Keratinocyte (primary cell): ENCODE measurements at regions not wholly inside any gene's neighbourhood (a gene's known extent, or its start where the extent isn't known, plus 50 kb on each side); places are given as distances from the start of the nearest gene placed in this dataset.

Experiments used
- DNase-seq: peaks from one replicate; pipeline ENCODE4 v3.0.0-alpha.2; 2011; ENCODE audit warnings: low read depth, missing footprints, low spot score
- FAIRE-seq: peaks from 2 replicates; lab custom pipeline; 2011; peaks lifted over from hg19 to GRCh38; lab: Jason Lieb, UNC
- H2AFZ ChIP-seq: 2 replicates; pipeline ENCODE4 v1.6.0; 2012; ENCODE audit warnings: low read length, control low read depth, inconsistent platforms; ENCODE audit not compliant: control insufficient read depth
- H3K27ac ChIP-seq: 2 replicates; pipeline ENCODE4 v1.5.1; 2011; ENCODE audit warnings: low read length; ENCODE audit not compliant: control insufficient read depth, insufficient read depth
- H3K27me3 ChIP-seq: 3 replicates; pipeline ENCODE4 v1.6.0; 2011; ENCODE audit warnings: low read length; ENCODE audit not compliant: control insufficient read depth, insufficient read depth; ENCODE audit errors: extremely low read depth
- H3K36me3 ChIP-seq, 2 experiments: 2 replicates in 1 of 2; 3 replicates in 1 of 2; pipeline ENCODE4 v1.5.1; 2011; ENCODE audit warnings: low read length in 2 of 2, mild to moderate bottlenecking in 1 of 2; ENCODE audit not compliant: control insufficient read depth in 2 of 2, insufficient read depth in 2 of 2; ENCODE audit errors: extremely low read depth in 1 of 2
- H3K4me1 ChIP-seq: 3 replicates; pipeline ENCODE4 v1.5.1; 2011; ENCODE audit warnings: low read length; ENCODE audit not compliant: control insufficient read depth, insufficient read depth; ENCODE audit errors: extremely low read depth
- H3K4me2 ChIP-seq: 3 replicates; pipeline ENCODE4 v1.6.0; 2011; ENCODE audit warnings: low read depth, low read length; ENCODE audit not compliant: control insufficient read depth, insufficient read depth; ENCODE audit errors: extremely low read depth
- H3K4me3 ChIP-seq, 3 experiments: fragments of 200-600 bp in 1 of 3; sonication (generic) in 1 of 3; 2 replicates in 2 of 3; 3 replicates in 1 of 3; pipeline ENCODE4 v1.5.1; 2011 to 2016; ENCODE audit warnings: low read length in 3 of 3, mild to moderate bottlenecking in 3 of 3, control low read depth in 2 of 3, inconsistent platforms in 1 of 3, low read depth in 1 of 3, mixed read lengths in 1 of 3, mixed run types in 1 of 3, moderate library complexity in 1 of 3; ENCODE audit not compliant: control insufficient read depth in 2 of 3, insufficient read depth in 2 of 3; ENCODE audit errors: extremely low read depth in 1 of 3
- H3K79me2 ChIP-seq: 2 replicates; pipeline ENCODE4 v1.6.0; 2012; ENCODE audit warnings: low read length; ENCODE audit not compliant: control insufficient read depth, insufficient read depth
- H3K9ac ChIP-seq: 3 replicates; pipeline ENCODE4 v1.6.0; 2011; ENCODE audit warnings: low read length; ENCODE audit not compliant: control insufficient read depth, insufficient read depth; ENCODE audit errors: extremely low read depth
- H3K9me1 ChIP-seq: 3 replicates; pipeline ENCODE4 v1.6.0; 2011; ENCODE audit warnings: low read length; ENCODE audit not compliant: control insufficient read depth, insufficient read depth; ENCODE audit errors: extremely low read depth
- H3K9me3 ChIP-seq: 2 replicates; pipeline ENCODE4 v1.5.1; 2012; ENCODE audit warnings: low read depth, low read length; ENCODE audit not compliant: control insufficient read depth
- H4K20me1 ChIP-seq: 3 replicates; pipeline ENCODE4 v1.6.0; 2011; ENCODE audit warnings: low read length; ENCODE audit not compliant: control insufficient read depth, insufficient read depth; ENCODE audit errors: extremely low read depth
- CTCF ChIP-seq, 3 experiments: IDR thresholded peaks in 1 of 3; conservative IDR thresholded peaks in 1 of 3; optimal IDR thresholded peaks in 1 of 3; 2 replicates in 2 of 3; 3 replicates in 1 of 3; pipeline versions ENCODE3 to v1.5.1; 2011; ENCODE audit warnings: low read length in 3 of 3, mild to moderate bottlenecking in 3 of 3, moderate library complexity in 2 of 3, control low read depth in 1 of 3, inconsistent platforms in 1 of 3; ENCODE audit not compliant: insufficient read depth in 2 of 3; ENCODE audit errors: extremely low read depth in 1 of 3
- EZH2 ChIP-seq: IDR thresholded peaks from one replicate; pipeline ENCODE4 v1.6.1; 2012; ENCODE audit warnings: inconsistent platforms, mild to moderate bottlenecking, low read length, moderate library complexity
- dilution Hi-C: fragments of 300-500 bp; cut with MboI; formaldehyde crosslinking; loops from one replicate; pipeline ENCODE4 v1.7.0; 2020; ENCODE audit warnings: low sequenced_read_pairs; ENCODE audit not compliant: extremely low pct_ligation_motif_present

GRCh38 chr11:45385423-45385822 lies 99.3 kb upstream of the SYT13 start:
- H3K36me3 ChIP-seq: no peaks in the 10 kb centered on the region
- H3K4me2 ChIP-seq: no peak overlapping the region
- DNase-seq (no peak), FAIRE-seq (no peak)
- H3K79me2 ChIP-seq: no peaks in the 10 kb centered on the region
- H3K4me1 ChIP-seq: no peaks in the 10 kb centered on the region
- H3K4me3 ChIP-seq: no peak overlapping the region
- H4K20me1 ChIP-seq: no peaks in the 10 kb centered on the region
- no peak overlapping the region for H2AFZ ChIP-seq
- TF ChIP-seq CTCF (optimal IDR thresholded peaks at IDR 0.05 in 1 of 3, IDR thresholded peaks at IDR 0.05 in 1 of 3, conservative IDR thresholded peaks at IDR 0.05 in 1 of 3; ENCODE audit: extremely low read depth in 1 of 3, insufficient read depth in 2 of 3, low read length in 3 of 3) (no peak), EZH2 (no peak)
- H3K27me3 ChIP-seq: no peaks in the 10 kb centered on the region
- no peak overlapping the region for H3K27ac ChIP-seq
- H3K9me1 ChIP-seq: no peaks in the 10 kb centered on the region
- H3K9me3 ChIP-seq: no peaks in the 10 kb centered on the region
- H3K9ac ChIP-seq: no peak overlapping the region
- dilution Hi-C loops: no loop called here

GRCh38 chr11:45384711-45385241 lies 98.6 kb upstream of the SYT13 start:
- Histone ChIP-seq H3K4me2 (no peak overlapping the region), H3K9me1 (no peaks in the 10 kb centered on the region), H3K9me3 (no peaks in the 10 kb centered on the region), H3K79me2 (no peaks in the 10 kb centered on the region), H3K36me3 (no peaks in the 10 kb centered on the region), H3K4me3 (no peak overlapping the region), H3K27ac (no peak overlapping the region), H2AFZ (no peak overlapping the region), H4K20me1 (no peaks in the 10 kb centered on the region), H3K4me1 (no peaks in the 10 kb centered on the region), H3K9ac (no peak overlapping the region), H3K27me3 (no peaks in the 10 kb centered on the region)
- no peak for TF ChIP-seq CTCF (optimal IDR thresholded peaks at IDR 0.05 in 1 of 3, IDR thresholded peaks at IDR 0.05 in 1 of 3, conservative IDR thresholded peaks at IDR 0.05 in 1 of 3; ENCODE audit: extremely low read depth in 1 of 3, insufficient read depth in 2 of 3, low read length in 3 of 3)
- TF ChIP-seq EZH2: no peak
- dilution Hi-C loops: no loop called here
- DNase-seq: no peak
- no peak for FAIRE-seq
